Endothelial cell of umbilical vein (primary cell): ENCODE measurements at regions not wholly inside any gene's neighbourhood (a gene's known extent, or its start where the extent isn't known, plus 50 kb on each side); places are given as distances from the start of the nearest gene placed in this dataset.

ENCODE experiments used
- BruUV-seq: library from RNA; stranded (reverse); fragments of 400-500 nt; replicated peaks from 2 replicates; lab custom pipeline; 2021; lab: Mats Ljungman, UMichigan
- CTCF ChIA-PET: fragments of 300-600, 350-600 bp; sonication (Branson Sonifier 250); formaldehyde crosslinking; loops from one replicate; lab custom pipeline; 2021; ENCODE audit warnings: antibody characterized with exemption, inconsistent platforms; lab: Charles Lee
- POLR2A ChIA-PET: fragments of 300-600, 350-600 bp; sonication (Branson Sonifier 250); formaldehyde crosslinking; loops from one replicate; lab custom pipeline; 2021; ENCODE audit warnings: antibody characterized with exemption, inconsistent platforms; lab: Charles Lee
- DNase-seq: peaks from one replicate; pipeline ENCODE4 v3.0.0-alpha.2; 2011; ENCODE audit warnings: low read depth, low spot score
- FAIRE-seq: peaks from 2 replicates; lab custom pipeline; 2011; peaks lifted over from hg19 to GRCh38; lab: Jason Lieb, UNC
- H2AFZ ChIP-seq: 2 replicates; pipeline ENCODE4 v1.6.0; 2012; ENCODE audit warnings: low read depth, low read length, control low read depth, inconsistent platforms
- H3K27ac ChIP-seq: 2 replicates; pipeline ENCODE4 v1.5.1; 2011; ENCODE audit warnings: low read depth, mild to moderate bottlenecking, control low read depth, low read length, moderate library complexity; ENCODE audit not compliant: insufficient read depth
- H3K27me3 ChIP-seq, 2 experiments: 2 replicates each; pipeline versions ENCODE4 v1.6.0 to v1.6.1; 2011; ENCODE audit warnings: low read length in 2 of 2, mixed read lengths in 1 of 2; ENCODE audit not compliant: control insufficient read depth in 2 of 2, insufficient read depth in 2 of 2
- H3K36me3 ChIP-seq, 2 experiments: 2 replicates in 1 of 2; 3 replicates in 1 of 2; pipeline ENCODE4 v1.5.1; 2011; ENCODE audit warnings: low read length in 2 of 2, mild to moderate bottlenecking in 1 of 2, moderate library complexity in 1 of 2; ENCODE audit not compliant: control insufficient read depth in 2 of 2, insufficient read depth in 2 of 2; ENCODE audit errors: extremely low read depth in 1 of 2
- H3K4me1 ChIP-seq: 3 replicates; pipeline ENCODE4 v1.5.1; 2011; ENCODE audit warnings: mild to moderate bottlenecking, low read length; ENCODE audit not compliant: control insufficient read depth, insufficient read depth; ENCODE audit errors: extremely low read depth
- H3K4me2 ChIP-seq: 2 replicates; pipeline ENCODE4 v1.6.1; 2011; ENCODE audit warnings: low read length, control low read depth, mixed read lengths; ENCODE audit not compliant: insufficient read depth
- H3K4me3 ChIP-seq, 3 experiments: fragments of 200-600 bp in 1 of 3; sonication (generic), shearing (Covaris generic) in 1 of 3; replicated peaks in 1 of 3; 2 replicates each; pipeline ENCODE4 v1.5.1; 2011 to 2016; ENCODE audit warnings: control low read depth in 3 of 3, low read length in 3 of 3, mild to moderate bottlenecking in 2 of 3, inconsistent platforms in 1 of 3, low read depth in 1 of 3, moderate library complexity in 1 of 3; ENCODE audit not compliant: insufficient read depth in 1 of 3
- H3K79me2 ChIP-seq: 2 replicates; pipeline ENCODE4 v1.6.0; 2012; ENCODE audit warnings: low read length, inconsistent platforms; ENCODE audit not compliant: control insufficient read depth, insufficient read depth
- H3K9ac ChIP-seq: replicated peaks from 2 replicates; pipeline ENCODE3; 2011; ENCODE audit warnings: low read length, control low read depth; ENCODE audit not compliant: insufficient read depth; ENCODE audit errors: extremely low read depth
- H3K9me1 ChIP-seq: replicated peaks from 3 replicates; pipeline ENCODE4 v1.6.0; 2011; ENCODE audit warnings: mild to moderate bottlenecking, low read length; ENCODE audit not compliant: control insufficient read depth, insufficient read depth; ENCODE audit errors: extremely low read depth
- H3K9me3 ChIP-seq: replicated peaks from 2 replicates; pipeline ENCODE4 v1.5.1; 2012; ENCODE audit warnings: low read length, inconsistent platforms; ENCODE audit not compliant: control insufficient read depth, insufficient read depth
- H4K20me1 ChIP-seq: replicated peaks from 2 replicates; pipeline ENCODE3; 2011; ENCODE audit warnings: mild to moderate bottlenecking, low read length; ENCODE audit not compliant: control insufficient read depth, insufficient read depth; ENCODE audit errors: extremely low read depth
- CTCF ChIP-seq, 2 donors: IDR thresholded peaks; 1 replicate in 1 of 2; 2 replicates in 1 of 2; pipeline ENCODE4 v1.5.1; 2011; ENCODE audit warnings: low read length in 2 of 2, mild to moderate bottlenecking in 2 of 2, moderate library complexity in 2 of 2, control low read depth in 1 of 2, inconsistent platforms in 1 of 2, low read depth in 1 of 2; ENCODE audit not compliant: insufficient read depth in 1 of 2; ENCODE audit errors: extremely low read depth in 1 of 2
- EZH2 ChIP-seq: IDR thresholded peaks from 2 replicates; pipeline ENCODE4 v1.6.1; 2012; ENCODE audit warnings: borderline replicate concordance, low read depth, mild to moderate bottlenecking, moderate library complexity, low read length, inconsistent platforms; ENCODE audit not compliant: severe bottlenecking
- FOS ChIP-seq: IDR thresholded peaks from 2 replicates; pipeline ENCODE4 v1.6.1; 2011; ENCODE audit warnings: mild to moderate bottlenecking, low read length, moderate library complexity, borderline replicate concordance; ENCODE audit not compliant: insufficient read depth
- GATA2 ChIP-seq: IDR thresholded peaks from 2 replicates; pipeline ENCODE4 v1.7.0; 2011; ENCODE audit warnings: low read depth, mild to moderate bottlenecking, moderate library complexity, mixed read lengths, low read length; ENCODE audit not compliant: insufficient read length, insufficient read depth
- JUN ChIP-seq: IDR thresholded peaks from 2 replicates; pipeline ENCODE4 v1.6.1; 2011; ENCODE audit warnings: borderline replicate concordance, low read depth; ENCODE audit not compliant: insufficient read length, insufficient read depth
- MAX ChIP-seq: IDR thresholded peaks from 2 replicates; pipeline ENCODE4 v1.6.1; 2011; ENCODE audit not compliant: insufficient read depth, insufficient read length
- MYC ChIP-seq: IDR thresholded peaks from one replicate; pipeline ENCODE4 v1.6.1; 2011; ENCODE audit warnings: mild to moderate bottlenecking, low read depth, low read length
- POLR2A ChIP-seq: IDR thresholded peaks from 2 replicates; pipeline ENCODE4 v1.6.1; 2012; ENCODE audit warnings: low read depth, mild to moderate bottlenecking, control low read depth, low read length
- POLR2AphosphoS5 ChIP-seq: IDR thresholded peaks from 2 replicates; pipeline ENCODE4 v1.6.1; 2012; ENCODE audit warnings: low read depth, mild to moderate bottlenecking, control low read depth, low read length, moderate library complexity; ENCODE audit not compliant: insufficient read depth
- dilution Hi-C: fragments of 300-500 bp; cut with MboI; formaldehyde crosslinking; loops from one replicate; pipeline ENCODE4 v1.15.0; 2019; ENCODE audit warnings: low sequenced_read_pairs; ENCODE audit not compliant: extremely low pct_ligation_motif_present
- intact Hi-C: fragments of 100-400 bp; cut with micrococcal nuclease; formaldehyde crosslinking; loops from one replicate; pipeline ENCODE4 v1.10.0; 2022

DNA sequence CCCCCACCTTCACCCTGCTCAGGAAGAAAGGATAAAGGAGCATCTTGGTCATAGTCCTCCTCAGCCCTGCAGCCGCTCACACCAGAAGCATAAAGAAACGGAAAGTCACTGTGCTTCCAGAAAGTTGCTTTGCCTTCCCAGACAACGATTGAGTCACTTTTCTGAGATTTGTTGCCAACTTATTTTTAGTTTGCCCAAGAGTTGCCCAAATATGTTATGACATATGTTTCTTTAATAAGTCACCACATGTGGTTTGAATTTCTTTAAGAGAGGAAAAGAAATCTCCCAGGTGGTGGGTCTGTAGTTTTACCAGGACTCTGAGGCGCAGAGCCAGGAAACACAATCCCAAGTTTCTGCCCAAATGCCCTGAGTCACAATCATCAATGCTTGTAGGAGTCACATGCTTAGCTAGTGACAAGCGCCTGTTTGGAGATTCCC lies 63.4 kb upstream of the LRCH1 start:
- H3K27ac ChIP-seq, result no peak overlapping the region
- H3K9ac ChIP-seq, result no peak overlapping the region
- H2AFZ ChIP-seq, result no peak overlapping the region
- no peaks in the 10 kb centered on the region for H3K4me1 ChIP-seq
- DNase-seq (no peak), FAIRE-seq (no peak)
- H4K20me1 ChIP-seq, result no peaks in the 10 kb centered on the region
- intact Hi-C loops, result loop anchor here (5.0 kb wide), 1 partner anchor 113 kb away; no protein-coding TSS in a partner anchor
- POLR2A ChIA-PET, result no interaction called here
- H3K9me1 ChIP-seq, result no peaks in the 10 kb centered on the region
- H3K4me3 ChIP-seq, result no peak overlapping the region
- peaks cover 6 to 8% of the 10 kb centered on the region in 2 experiments for H3K27me3 ChIP-seq
- CTCF ChIA-PET, result interaction anchor here (3.2 kb wide), 1 partner anchor 232 kb away, joined by 46 read pairs; no protein-coding TSS in a partner anchor
- TF ChIP-seq POLR2A (no peak), POLR2AphosphoS5 (no peak), MYC (no peak), GATA2 (no peak), FOS (no peak), CTCF (IDR thresholded peaks at IDR 0.05; ENCODE audit: extremely low read depth in 1 of 2, insufficient read depth in 1 of 2, low read depth in 1 of 2, low read length in 2 of 2) (no peak), JUN (no peak), MAX (no peak), EZH2 (no peak)
- dilution Hi-C loops, result no loop called here
- H3K36me3 ChIP-seq, result no peaks in the 10 kb centered on the region
- no peaks in the 10 kb centered on the region for H3K9me3 ChIP-seq
- H3K4me2 ChIP-seq, result no peak overlapping the region
- BruUV-seq, result no TSS peak
- no peaks in the 10 kb centered on the region for H3K79me2 ChIP-seq
